Effector memory CD4-positive, alpha-beta T cell (primary cell): ENCODE measurements at regions not wholly inside any gene's neighbourhood (a gene's known extent, or its start where the extent isn't known, plus 50 kb on each side); places are given as distances from the start of the nearest gene placed in this dataset.
"Not testable (repeated sequence)": the region's sequence is repeated elsewhere in the genome, so short reads cannot be mapped to it uniquely, and the experiment has no call there.

Experiments
- DNase-seq, 3 donors: peaks; one replicate each; pipeline ENCODE4 v3.0.0-alpha.2; 2020
- H3K27ac ChIP-seq: 2 replicates; pipeline ENCODE4 v1.7.0; 2013; ENCODE audit warnings: mild to moderate bottlenecking, low read length, moderate library complexity; ENCODE audit not compliant: insufficient read depth, poor library complexity, severe bottlenecking
- H3K27me3 ChIP-seq: replicated peaks from 2 replicates; pipeline ENCODE4 v1.7.0; 2013; ENCODE audit warnings: mild to moderate bottlenecking, low read length; ENCODE audit not compliant: insufficient read depth, control insufficient read depth, poor library complexity, severe bottlenecking
- H3K36me3 ChIP-seq: 2 replicates; pipeline ENCODE4 v1.7.0; 2013; ENCODE audit warnings: mild to moderate bottlenecking, low read length, moderate library complexity; ENCODE audit not compliant: control insufficient read depth, insufficient read depth
- H3K4me1 ChIP-seq: 2 replicates; pipeline ENCODE4 v1.7.0; 2013; ENCODE audit warnings: low read length, mild to moderate bottlenecking; ENCODE audit not compliant: control insufficient read depth, insufficient read depth, poor library complexity, severe bottlenecking
- H3K4me3 ChIP-seq: 2 replicates; pipeline ENCODE4 v1.7.0; 2013; ENCODE audit warnings: low read length, low read depth, mild to moderate bottlenecking; ENCODE audit not compliant: insufficient read depth, poor library complexity, severe bottlenecking
- H3K9me3 ChIP-seq: 2 replicates; pipeline ENCODE4 v1.7.0; 2013; ENCODE audit warnings: mild to moderate bottlenecking, low read length, moderate library complexity; ENCODE audit not compliant: control insufficient read depth

DNA sequence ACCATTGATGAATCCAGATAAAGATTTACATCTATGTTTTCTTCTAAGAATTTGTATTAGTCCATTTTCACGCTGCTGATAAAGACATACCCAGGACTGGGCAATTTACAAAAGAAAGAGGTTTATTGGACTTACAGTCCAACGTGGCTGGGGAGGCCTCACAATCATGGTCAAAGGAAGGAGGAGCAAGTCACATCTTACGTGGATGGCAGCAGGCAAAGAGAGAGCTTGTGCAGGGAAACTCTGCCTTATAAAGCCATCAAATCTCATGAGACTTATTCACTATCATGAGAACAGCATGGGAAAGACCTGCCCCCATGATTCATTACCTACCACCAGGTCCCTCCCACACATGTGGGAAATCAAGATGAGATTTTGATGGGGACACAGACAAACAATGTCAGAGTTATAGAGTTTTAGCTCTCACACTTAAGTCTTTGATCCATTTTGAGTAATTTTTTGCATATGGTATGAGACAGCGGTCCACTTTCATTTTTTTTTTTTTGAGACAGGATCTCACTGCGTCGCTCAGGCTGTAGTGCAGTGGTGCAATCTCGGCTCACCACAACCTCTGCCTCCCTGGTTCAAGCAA lies 53.5 kb upstream of the JADE2 start:
- H3K27ac ChIP-seq, H3K36me3 ChIP-seq: not testable (repeated sequence)

GRCh38 chr5:134468921-134469400 lies 56.5 kb upstream of the JADE2 start:
- DNase-seq: no peak
- Histone ChIP-seq H3K4me3 (no peak overlapping the region), H3K9me3 (no peaks in the 10 kb centered on the region), H3K36me3 (no peaks in the 10 kb centered on the region), H3K27me3 (no peaks in the 10 kb centered on the region), H3K4me1 (peaks cover 17% of the 10 kb centered on the region), H3K27ac (no peak overlapping the region)

More for the DNA sequence above, 53.5 kb upstream of the JADE2 start:
- not testable (repeated sequence) for H3K27me3 ChIP-seq, H3K9me3 ChIP-seq, H3K4me1 ChIP-seq, DNase-seq, H3K4me3 ChIP-seq

DNA sequence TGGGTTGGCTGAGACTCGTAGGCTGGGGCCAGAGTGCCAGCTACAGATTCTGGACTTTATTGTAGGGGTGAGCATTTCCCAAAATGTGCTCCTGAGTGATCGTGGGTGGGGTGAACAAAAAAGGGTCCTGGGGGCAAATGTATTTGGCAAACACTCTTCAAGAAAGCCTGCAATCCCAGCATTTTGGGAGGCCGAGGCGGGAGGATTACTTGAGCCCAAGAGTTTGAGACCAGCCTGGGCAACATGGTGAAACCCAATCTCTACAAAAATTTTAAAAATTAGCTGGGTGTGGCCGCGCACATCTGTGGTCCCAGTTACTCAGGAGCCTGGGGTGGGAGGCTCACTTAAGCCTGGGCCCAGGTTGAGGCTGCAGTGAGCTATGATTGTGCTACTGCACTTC lies 55.5 kb upstream of the CDKN2AIPNL start:
- Histone ChIP-seq H3K4me3 (no peak overlapping the region), H3K9me3 (no peaks in the 10 kb centered on the region), H3K27ac (no peak overlapping the region), H3K4me1 (peaks cover 17% of the 10 kb centered on the region), H3K36me3 (no peaks in the 10 kb centered on the region), H3K27me3 (no peaks in the 10 kb centered on the region)
- no peak for DNase-seq

GRCh38 chr5:134466241-134467069 lies 54.8 kb upstream of the CDKN2AIPNL start:
- H3K36me3 ChIP-seq: no peaks in the 10 kb centered on the region
- DNase-seq: peak in 1 of 3 donors; percentile 8
- no peak overlapping the region for H3K27ac ChIP-seq
- no peaks in the 10 kb centered on the region for H3K27me3 ChIP-seq
- H3K4me1 ChIP-seq: peaks cover 17% of the 10 kb centered on the region
- H3K4me3 ChIP-seq: peak overlapping the region; percentile 60
- H3K9me3 ChIP-seq: no peaks in the 10 kb centered on the region

GRCh38 chr5:134465816-134466240 lies 54.1 kb upstream of the CDKN2AIPNL start:
- Histone ChIP-seq H3K27ac (no peak overlapping the region), H3K27me3 (no peaks in the 10 kb centered on the region), H3K4me3 (peak overlapping the region; percentile 60), H3K36me3 (no peaks in the 10 kb centered on the region), H3K9me3 (no peaks in the 10 kb centered on the region), H3K4me1 (peaks cover 17% of the 10 kb centered on the region)
- peak; percentile 25 to 37 (median 37) for DNase-seq

GRCh38 chr5:134464988-134465815 lies 53.5 kb upstream of the CDKN2AIPNL start:
- H3K27me3 ChIP-seq: no peaks in the 10 kb centered on the region
- peak overlapping the region; percentile 60 for H3K4me3 ChIP-seq
- H3K36me3 ChIP-seq: no peaks in the 10 kb centered on the region
- no peak overlapping the region for H3K27ac ChIP-seq
- H3K9me3 ChIP-seq: no peaks in the 10 kb centered on the region
- H3K4me1 ChIP-seq: peaks cover 17% of the 10 kb centered on the region
- no peak for DNase-seq

- DNase-seq: no peak
- Histone ChIP-seq H3K27ac (no peak overlapping the region), H3K4me3 (no peak overlapping the region), H3K27me3 (no peaks in the 10 kb centered on the region), H3K36me3 (no peaks in the 10 kb centered on the region), H3K9me3 (no peaks in the 10 kb centered on the region), H3K4me1 (peaks cover 17% of the 10 kb centered on the region)
Measured at GRCh38 chr5:134463991-134464760, 52.5 kb upstream of the CDKN2AIPNL start.

- Histone ChIP-seq H3K27ac (no peak overlapping the region), H3K27me3 (no peaks in the 10 kb centered on the region)
Measured at GRCh38 chr5:134463176-134463720, 51.6 kb upstream of the CDKN2AIPNL start.

DNA sequence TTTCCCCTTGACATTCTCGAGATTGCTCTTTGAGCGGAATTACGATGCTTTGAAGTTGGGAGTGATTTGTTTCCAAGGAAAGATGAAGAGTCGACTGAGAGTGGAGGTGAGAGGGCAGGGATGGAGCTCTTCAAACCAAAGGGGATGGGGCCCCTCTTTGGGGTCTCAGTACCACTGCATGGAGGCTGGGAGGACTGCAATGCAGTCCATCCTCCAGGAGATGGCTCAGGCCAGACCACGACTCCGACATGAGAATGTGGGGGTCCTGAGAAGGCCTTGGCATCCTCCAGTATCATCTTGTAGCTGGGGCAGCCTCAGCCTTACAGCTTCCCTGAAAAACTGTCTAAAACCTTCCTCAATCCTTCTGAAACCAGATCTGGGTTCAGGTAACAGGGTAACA lies 51.1 kb upstream of the CDKN2AIPNL start:
- H3K36me3 ChIP-seq: no peaks in the 10 kb centered on the region
- H3K27ac ChIP-seq: no peak overlapping the region
- no peaks in the 10 kb centered on the region for H3K9me3 ChIP-seq
- H3K4me1 ChIP-seq: peaks cover 17% of the 10 kb centered on the region
- H3K4me3 ChIP-seq: no peak overlapping the region
- H3K27me3 ChIP-seq: no peaks in the 10 kb centered on the region
- no peak for DNase-seq

More at GRCh38 chr5:134463176-134463720, 51.6 kb upstream of the CDKN2AIPNL start:
- Histone ChIP-seq H3K36me3 (no peaks in the 10 kb centered on the region), H3K9me3 (no peaks in the 10 kb centered on the region), H3K4me1 (peaks cover 17% of the 10 kb centered on the region), H3K4me3 (no peak overlapping the region)
- DNase-seq: no peak
